Stimulated activated naive CD8-positive, alpha-beta T cell treated with anti-CD3 and anti-CD28 coated beads, Interleukin-15, Interleukin-2, amounts not matched to agents 100 ng/mL and 50 ng/mL, for 24 hours (primary cell): ENCODE measurements at regions not wholly inside any gene's neighbourhood (a gene's known extent, or its start where the extent isn't known, plus 50 kb on each side); places are given as distances from the start of the nearest gene placed in this dataset.

Experiments used
- H3K27ac Mint-ChIP-seq: one replicate; pipeline ENCODE4 v1.8.0; 2021; ENCODE audit warnings: mild to moderate bottlenecking, mixed read lengths
- H3K27me3 Mint-ChIP-seq: one replicate; pipeline ENCODE4 v1.8.0; 2021; ENCODE audit warnings: mixed read lengths
- H3K36me3 Mint-ChIP-seq: one replicate; pipeline ENCODE4 v1.8.0; 2021; ENCODE audit warnings: low read depth, mixed read lengths
- H3K4me1 Mint-ChIP-seq: one replicate; pipeline ENCODE4 v1.8.0; 2021; ENCODE audit warnings: low read depth, mixed read lengths
- H3K4me3 Mint-ChIP-seq: one replicate; pipeline ENCODE4 v1.8.0; 2021; ENCODE audit warnings: mild to moderate bottlenecking, mixed read lengths
- H3K9me3 Mint-ChIP-seq: one replicate; pipeline ENCODE4 v1.8.0; 2021; ENCODE audit warnings: mixed read lengths

- H3K4me1 Mint-ChIP-seq = peaks cover 5% of the 10 kb centered on the region
- H3K27me3 Mint-ChIP-seq = peaks cover 3% of the 10 kb centered on the region
- H3K4me3 Mint-ChIP-seq = no peak overlapping the region
- H3K36me3 Mint-ChIP-seq = no peaks in the 10 kb centered on the region
- H3K27ac Mint-ChIP-seq = no peak overlapping the region
- H3K9me3 Mint-ChIP-seq = no peaks in the 10 kb centered on the region
Observed at GRCh38 chr6:135743476-135743875, 108.0 kb upstream of the PDE7B start.

GRCh38 chr6:135748189-135748588 lies 103.3 kb upstream of the PDE7B start:
- Mint-ChIP-seq H3K36me3 (no peaks in the 10 kb centered on the region), H3K4me1 (no peaks in the 10 kb centered on the region), H3K9me3 (no peaks in the 10 kb centered on the region), H3K27ac (no peak overlapping the region), H3K27me3 (peaks cover 6% of the 10 kb centered on the region), H3K4me3 (no peak overlapping the region)

- no peaks in the 10 kb centered on the region for H3K9me3 Mint-ChIP-seq
- H3K27ac Mint-ChIP-seq = no peak overlapping the region
- H3K4me1 Mint-ChIP-seq = no peaks in the 10 kb centered on the region
- no peaks in the 10 kb centered on the region for H3K36me3 Mint-ChIP-seq
- peaks cover 9% of the 10 kb centered on the region for H3K27me3 Mint-ChIP-seq
- H3K4me3 Mint-ChIP-seq = no peak overlapping the region
Observed at GRCh38 chr6:135750081-135750480, 101.4 kb upstream of the PDE7B start.

GRCh38 chr6:135753196-135753595 lies 98.3 kb upstream of the PDE7B start:
- Mint-ChIP-seq H3K4me3 (no peak overlapping the region), H3K4me1 (no peaks in the 10 kb centered on the region), H3K27ac (no peak overlapping the region), H3K9me3 (no peaks in the 10 kb centered on the region), H3K27me3 (peaks cover 6% of the 10 kb centered on the region), H3K36me3 (no peaks in the 10 kb centered on the region)

- no peak overlapping the region for H3K27ac Mint-ChIP-seq
- H3K36me3 Mint-ChIP-seq = peaks cover 4% of the 10 kb centered on the region
- peaks cover 5% of the 10 kb centered on the region for H3K9me3 Mint-ChIP-seq
- no peak overlapping the region for H3K4me3 Mint-ChIP-seq
- no peaks in the 10 kb centered on the region for H3K27me3 Mint-ChIP-seq
- no peaks in the 10 kb centered on the region for H3K4me1 Mint-ChIP-seq
Observed at GRCh38 chr6:135759831-135760230, 91.7 kb upstream of the PDE7B start.

- no peaks in the 10 kb centered on the region for H3K9me3 Mint-ChIP-seq
- H3K27me3 Mint-ChIP-seq = peaks cover 4% of the 10 kb centered on the region
- H3K36me3 Mint-ChIP-seq = no peaks in the 10 kb centered on the region
- no peak overlapping the region for H3K4me3 Mint-ChIP-seq
- no peak overlapping the region for H3K27ac Mint-ChIP-seq
- no peaks in the 10 kb centered on the region for H3K4me1 Mint-ChIP-seq
Observed at GRCh38 chr6:135774006-135774405, 77.5 kb upstream of the PDE7B start.

GRCh38 chr6:135779213-135779612 lies 72.3 kb upstream of the PDE7B start:
- Mint-ChIP-seq H3K4me3 (no peak overlapping the region), H3K27me3 (peaks cover 4% of the 10 kb centered on the region), H3K27ac (no peak overlapping the region), H3K9me3 (no peaks in the 10 kb centered on the region), H3K4me1 (peaks cover 9% of the 10 kb centered on the region), H3K36me3 (no peaks in the 10 kb centered on the region)

- Mint-ChIP-seq H3K4me3 (no peak overlapping the region), H3K27ac (no peak overlapping the region), H3K4me1 (peaks cover 9% of the 10 kb centered on the region), H3K9me3 (no peaks in the 10 kb centered on the region), H3K36me3 (no peaks in the 10 kb centered on the region), H3K27me3 (peaks cover 4% of the 10 kb centered on the region)
Observed at GRCh38 chr6:135780326-135780725, 71.2 kb upstream of the PDE7B start.

GRCh38 chr6:135782546-135782945 lies 69.0 kb upstream of the PDE7B start:
- Mint-ChIP-seq H3K4me3 (no peak overlapping the region), H3K4me1 (peaks cover 9% of the 10 kb centered on the region), H3K36me3 (no peaks in the 10 kb centered on the region), H3K27ac (no peak overlapping the region), H3K27me3 (peaks cover 4% of the 10 kb centered on the region), H3K9me3 (no peaks in the 10 kb centered on the region)

GRCh38 chr6:135784507-135784906 lies 67.0 kb upstream of the PDE7B start:
- Mint-ChIP-seq H3K9me3 (no peaks in the 10 kb centered on the region), H3K4me3 (no peak overlapping the region), H3K27ac (no peak overlapping the region), H3K27me3 (no peaks in the 10 kb centered on the region), H3K4me1 (peaks cover 9% of the 10 kb centered on the region), H3K36me3 (no peaks in the 10 kb centered on the region)

GRCh38 chr6:135789375-135790050 lies 62.0 kb upstream of the PDE7B start:
- H3K4me3 Mint-ChIP-seq = no peak overlapping the region
- H3K4me1 Mint-ChIP-seq = no peaks in the 10 kb centered on the region
- no peak overlapping the region for H3K27ac Mint-ChIP-seq
- no peaks in the 10 kb centered on the region for H3K36me3 Mint-ChIP-seq
- no peaks in the 10 kb centered on the region for H3K9me3 Mint-ChIP-seq
- H3K27me3 Mint-ChIP-seq = no peaks in the 10 kb centered on the region

GRCh38 chr6:135791441-135791840 lies 60.1 kb upstream of the PDE7B start:
- Mint-ChIP-seq H3K9me3 (no peaks in the 10 kb centered on the region), H3K27ac (no peak overlapping the region), H3K27me3 (no peaks in the 10 kb centered on the region), H3K4me1 (no peaks in the 10 kb centered on the region), H3K4me3 (no peak overlapping the region), H3K36me3 (no peaks in the 10 kb centered on the region)

GRCh38 chr6:135796643-135797305 lies 54.7 kb upstream of the PDE7B start:
- H3K27ac Mint-ChIP-seq = no peak overlapping the region
- no peak overlapping the region for H3K4me3 Mint-ChIP-seq
- no peaks in the 10 kb centered on the region for H3K36me3 Mint-ChIP-seq
- no peaks in the 10 kb centered on the region for H3K4me1 Mint-ChIP-seq
- H3K9me3 Mint-ChIP-seq = no peaks in the 10 kb centered on the region
- H3K27me3 Mint-ChIP-seq = no peaks in the 10 kb centered on the region

GRCh38 chr6:135797361-135797760 lies 54.1 kb upstream of the PDE7B start:
- H3K4me3 Mint-ChIP-seq = no peak overlapping the region
- no peaks in the 10 kb centered on the region for H3K4me1 Mint-ChIP-seq
- no peaks in the 10 kb centered on the region for H3K27me3 Mint-ChIP-seq
- no peak overlapping the region for H3K27ac Mint-ChIP-seq
- no peaks in the 10 kb centered on the region for H3K36me3 Mint-ChIP-seq
- H3K9me3 Mint-ChIP-seq = no peaks in the 10 kb centered on the region

GRCh38 chr6:135798751-135799515 lies 52.6 kb upstream of the PDE7B start:
- H3K27ac Mint-ChIP-seq = no peak overlapping the region
- H3K4me1 Mint-ChIP-seq = no peaks in the 10 kb centered on the region
- H3K36me3 Mint-ChIP-seq = no peaks in the 10 kb centered on the region
- no peaks in the 10 kb centered on the region for H3K9me3 Mint-ChIP-seq
- no peaks in the 10 kb centered on the region for H3K27me3 Mint-ChIP-seq
- H3K4me3 Mint-ChIP-seq = no peak overlapping the region
